DOHH2 (cell line): ENCODE measurements at regions not wholly inside any gene's neighbourhood (a gene's known extent, or its start where the extent isn't known, plus 50 kb on each side); places are given as distances from the start of the nearest gene placed in this dataset.

Experiments
- H3F3A ChIP-seq: fragments of 200-600 bp; sonication (generic), shearing (Covaris generic); 2 replicates; pipeline ENCODE4 v1.6.0; 2016; ENCODE audit warnings: antibody characterized with exemption, mild to moderate bottlenecking; ENCODE audit not compliant: control insufficient read depth, insufficient read depth
- H3K27ac ChIP-seq: fragments of 200-600 bp; sonication (generic); 2 replicates; pipeline ENCODE4 v1.5.1; 2014; ENCODE audit warnings: low read depth, mild to moderate bottlenecking, low read length, moderate library complexity
- H3K27me3 ChIP-seq: fragments of 200-600 bp; sonication (generic); 2 replicates; pipeline ENCODE4 v1.6.1; 2014; ENCODE audit warnings: mild to moderate bottlenecking, low read length, mixed read lengths; ENCODE audit not compliant: control insufficient read depth
- H3K36me3 ChIP-seq: fragments of 200-600 bp; sonication (generic); 2 replicates; pipeline ENCODE4 v1.6.1; 2014; ENCODE audit warnings: mild to moderate bottlenecking, low read length, moderate library complexity, mixed read lengths; ENCODE audit not compliant: control insufficient read depth
- H3K4me1 ChIP-seq: fragments of 200-600 bp; sonication (generic); 2 replicates; pipeline ENCODE4 v1.6.1; 2014; ENCODE audit warnings: mild to moderate bottlenecking, low read length, mixed read lengths; ENCODE audit not compliant: control insufficient read depth
- H3K4me2 ChIP-seq: fragments of 200-600 bp; sonication (generic); 2 replicates; pipeline ENCODE4 v1.6.0; 2014; ENCODE audit warnings: mild to moderate bottlenecking, low read length, moderate library complexity
- H3K4me3 ChIP-seq: fragments of 200-600 bp; sonication (generic); 2 replicates; pipeline ENCODE4 v1.5.1; 2014; ENCODE audit warnings: mild to moderate bottlenecking, low read length, mixed read lengths
- H3K79me2 ChIP-seq: fragments of 200-600 bp; sonication (generic); 2 replicates; pipeline ENCODE4 v1.6.1; 2014; ENCODE audit warnings: mild to moderate bottlenecking, low read length, mixed read lengths; ENCODE audit not compliant: control insufficient read depth
- H3K9me2 ChIP-seq: fragments of 200-600 bp; sonication (generic); replicated peaks from 2 replicates; pipeline ENCODE4 v1.6.1; 2014; ENCODE audit warnings: mild to moderate bottlenecking, low read length, mixed read lengths; ENCODE audit not compliant: control insufficient read depth
- H3K9me3 ChIP-seq: fragments of 200-600 bp; sonication (generic); 2 replicates; pipeline ENCODE4 v1.6.1; 2014; ENCODE audit warnings: antibody characterized with exemption, low read length, mixed read lengths; ENCODE audit not compliant: control insufficient read depth, insufficient read depth
- H4K20me1 ChIP-seq: fragments of 200-600 bp; sonication (generic); 2 replicates; pipeline ENCODE4 v1.6.0; 2014; ENCODE audit warnings: low read depth, mild to moderate bottlenecking, antibody characterized with exemption, low read length, moderate library complexity; ENCODE audit not compliant: control insufficient read depth, insufficient read depth
- EZH2phosphoT487 ChIP-seq: fragments of 200-600 bp; sonication (generic); IDR thresholded peaks from 2 replicates; pipeline ENCODE4 v1.6.1; 2017; ENCODE audit warnings: borderline replicate concordance, mild to moderate bottlenecking, antibody characterized with exemption, low read length, moderate library complexity, mixed read lengths
- TF ChIP-seq, protein P1 (sequence below): fragments of 200-600 bp; sonication (generic); IDR thresholded peaks from one replicate; pipeline ENCODE4 v1.5.1; 2014; ENCODE audit warnings: antibody characterized with exemption, mild to moderate bottlenecking, low read depth, low read length; ENCODE audit not compliant: poor library complexity, severe bottlenecking

DNA sequence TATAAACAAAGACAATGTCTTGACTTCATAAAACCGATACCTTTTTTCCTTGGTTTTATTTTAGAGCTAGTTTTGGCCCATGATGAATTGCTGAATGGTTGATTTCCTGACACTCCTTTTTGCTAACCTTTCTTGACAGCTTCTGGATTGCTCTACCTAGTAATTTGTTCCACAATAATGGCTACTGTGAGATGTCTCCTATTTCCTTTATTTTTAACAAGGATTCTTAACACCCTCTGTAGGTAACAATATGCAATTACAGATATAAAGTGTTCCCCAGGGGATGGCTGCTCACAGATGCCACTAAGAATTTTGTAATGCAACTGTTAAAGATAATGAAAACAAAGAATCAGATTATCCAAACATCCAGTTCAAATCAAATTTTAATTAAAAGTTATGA lies 100.8 kb upstream of the ATP5MC3 start:
- Histone ChIP-seq H3K9me2 (no peaks in the 10 kb centered on the region), H3K27me3 (peaks cover 22% of the 10 kb centered on the region), H3K36me3 (no peaks in the 10 kb centered on the region), H3K4me2 (no peak overlapping the region), H3K79me2 (no peaks in the 10 kb centered on the region), H3K4me1 (no peaks in the 10 kb centered on the region), H3F3A (no peaks in the 10 kb centered on the region), H3K27ac (no peak overlapping the region), H3K9me3 (no peaks in the 10 kb centered on the region), H4K20me1 (no peaks in the 10 kb centered on the region), H3K4me3 (no peak overlapping the region)
- TF ChIP-seq, protein P1, sequence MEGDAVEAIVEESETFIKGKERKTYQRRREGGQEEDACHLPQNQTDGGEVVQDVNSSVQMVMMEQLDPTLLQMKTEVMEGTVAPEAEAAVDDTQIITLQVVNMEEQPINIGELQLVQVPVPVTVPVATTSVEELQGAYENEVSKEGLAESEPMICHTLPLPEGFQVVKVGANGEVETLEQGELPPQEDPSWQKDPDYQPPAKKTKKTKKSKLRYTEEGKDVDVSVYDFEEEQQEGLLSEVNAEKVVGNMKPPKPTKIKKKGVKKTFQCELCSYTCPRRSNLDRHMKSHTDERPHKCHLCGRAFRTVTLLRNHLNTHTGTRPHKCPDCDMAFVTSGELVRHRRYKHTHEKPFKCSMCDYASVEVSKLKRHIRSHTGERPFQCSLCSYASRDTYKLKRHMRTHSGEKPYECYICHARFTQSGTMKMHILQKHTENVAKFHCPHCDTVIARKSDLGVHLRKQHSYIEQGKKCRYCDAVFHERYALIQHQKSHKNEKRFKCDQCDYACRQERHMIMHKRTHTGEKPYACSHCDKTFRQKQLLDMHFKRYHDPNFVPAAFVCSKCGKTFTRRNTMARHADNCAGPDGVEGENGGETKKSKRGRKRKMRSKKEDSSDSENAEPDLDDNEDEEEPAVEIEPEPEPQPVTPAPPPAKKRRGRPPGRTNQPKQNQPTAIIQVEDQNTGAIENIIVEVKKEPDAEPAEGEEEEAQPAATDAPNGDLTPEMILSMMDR = peak; percentile 54
- TF ChIP-seq EZH2phosphoT487 = no peak

DNA sequence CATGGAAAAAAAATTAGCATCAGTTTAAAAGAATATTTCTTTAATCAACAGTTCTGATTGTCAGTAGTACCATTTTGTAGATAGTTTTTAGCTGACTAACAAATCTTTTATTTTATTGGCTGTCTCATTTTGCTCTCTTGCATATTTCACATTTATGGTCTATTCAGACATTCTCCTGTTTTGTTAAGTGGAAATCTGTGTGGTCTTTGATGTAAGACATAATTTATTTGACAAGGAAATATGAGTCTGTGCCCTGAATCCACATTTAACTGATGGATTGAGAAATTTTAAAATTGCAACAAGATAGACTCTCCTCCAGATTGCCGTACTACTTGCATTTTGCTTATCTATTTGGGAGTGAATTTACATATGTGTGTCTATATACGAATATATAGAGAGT lies 96.3 kb upstream of the ATP5MC3 start:
- no peaks in the 10 kb centered on the region for H3K36me3 ChIP-seq

DNA sequence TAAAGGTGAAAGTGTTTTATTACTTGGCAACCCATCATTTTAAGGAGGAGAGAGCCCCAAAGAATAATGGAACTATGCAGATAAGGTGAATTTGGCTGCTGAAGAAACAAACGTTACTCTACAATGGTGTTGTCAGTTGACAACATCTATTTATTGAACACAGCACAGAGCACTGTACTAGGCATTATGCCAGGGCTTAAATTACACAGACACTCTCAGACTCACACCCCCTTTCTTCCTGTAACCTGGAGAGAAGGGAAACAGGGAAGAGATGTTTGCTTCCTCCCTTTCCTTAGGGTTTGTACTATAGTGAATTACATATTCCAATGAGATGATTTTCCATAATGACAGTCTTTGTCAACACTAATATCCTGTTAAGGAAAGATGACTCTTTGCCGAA lies 94.0 kb upstream of the ATP5MC3 start:
- Histone ChIP-seq H3F3A (no peaks in the 10 kb centered on the region), H3K4me1 (no peaks in the 10 kb centered on the region), H3K9me3 (no peaks in the 10 kb centered on the region), H3K36me3 (no peaks in the 10 kb centered on the region), H3K27me3 (peaks cover 4% of the 10 kb centered on the region), H3K4me3 (no peak overlapping the region), H4K20me1 (no peaks in the 10 kb centered on the region), H3K4me2 (no peak overlapping the region), H3K9me2 (no peaks in the 10 kb centered on the region), H3K27ac (no peak overlapping the region), H3K79me2 (no peaks in the 10 kb centered on the region)
- TF ChIP-seq, protein P1 = no peak

More for the DNA sequence above, 96.3 kb upstream of the ATP5MC3 start:
- H3K4me1 ChIP-seq = no peaks in the 10 kb centered on the region
- H3K79me2 ChIP-seq = no peaks in the 10 kb centered on the region
- H3K9me2 ChIP-seq = no peaks in the 10 kb centered on the region
- no peaks in the 10 kb centered on the region for H4K20me1 ChIP-seq
- TF ChIP-seq, protein P1 = no peak
- no peak for TF ChIP-seq EZH2phosphoT487
- peaks cover 6% of the 10 kb centered on the region for H3K27me3 ChIP-seq
- H3K4me3 ChIP-seq = no peak overlapping the region
- H3F3A ChIP-seq = no peaks in the 10 kb centered on the region
- H3K27ac ChIP-seq = no peak overlapping the region
- H3K9me3 ChIP-seq = no peaks in the 10 kb centered on the region
- no peak overlapping the region for H3K4me2 ChIP-seq

DNA sequence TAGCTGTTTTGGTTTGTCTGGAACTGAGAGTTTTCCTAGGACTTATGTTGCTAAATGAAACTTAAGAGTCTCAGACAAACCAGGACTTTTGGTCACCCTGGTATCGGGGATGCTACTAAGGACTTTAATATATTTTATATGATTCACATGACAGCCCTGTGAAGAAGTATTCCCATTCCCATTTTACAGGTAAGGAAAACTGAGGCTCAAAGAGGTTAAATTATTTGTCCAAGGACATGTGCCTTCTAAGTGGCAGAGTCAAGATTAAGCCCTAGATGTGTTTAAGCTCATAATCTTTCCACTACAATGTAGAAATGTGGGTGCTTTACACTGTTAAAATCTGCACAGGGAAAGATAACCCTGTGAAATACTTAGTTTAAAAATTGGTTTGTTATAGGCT lies 77.7 kb upstream of the ATP5MC3 start:
- Histone ChIP-seq H3K9me2 (no peaks in the 10 kb centered on the region), H3K4me3 (no peak overlapping the region), H3K4me2 (no peak overlapping the region), H3K9me3 (no peaks in the 10 kb centered on the region), H3K36me3 (no peaks in the 10 kb centered on the region), H3K79me2 (no peaks in the 10 kb centered on the region), H4K20me1 (no peaks in the 10 kb centered on the region), H3F3A (no peaks in the 10 kb centered on the region), H3K27ac (no peak overlapping the region), H3K4me1 (no peaks in the 10 kb centered on the region), H3K27me3 (no peaks in the 10 kb centered on the region; the same call in 1 of the 2 replicates)
- TF ChIP-seq EZH2phosphoT487 = no peak
- TF ChIP-seq, protein P1 = no peak
